ENCODE measurements at regions not wholly inside any gene's neighbourhood (a gene's known extent, or its start where the extent isn't known, plus 50 kb on each side); places are given as distances from the start of the nearest gene placed in this dataset.

DNA sequence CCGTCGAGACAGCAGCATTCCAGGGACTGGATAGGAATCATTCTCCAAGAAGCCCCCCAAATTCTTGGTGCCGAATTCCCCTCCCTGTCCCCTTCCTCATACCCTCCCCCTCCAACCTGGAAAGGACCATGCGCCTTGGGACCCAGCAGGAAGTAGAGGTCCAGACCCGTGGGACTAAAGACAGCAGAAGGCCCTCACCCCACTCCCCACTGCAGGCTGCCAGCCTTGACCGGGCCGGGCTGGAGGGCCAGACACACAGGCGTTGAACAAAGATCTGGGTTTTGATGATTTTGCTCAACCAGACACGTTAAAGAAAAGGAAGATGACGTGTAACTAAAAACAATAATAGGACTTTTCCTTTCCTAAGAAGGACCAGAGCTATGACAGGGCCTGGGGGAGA is 286.5 kb downstream of the NPHP4 start:
- H3K9ac ChIP-seq (ENCODE audit: low read length in 3 of 3): no peak overlapping the region
- no peak for FAIRE-seq
- TF ChIP-seq CTCF (IDR thresholded peaks at IDR 0.05; ENCODE audit: borderline replicate concordance, extremely low read depth, insufficient read depth): no peak

GRCh38 chr1:5704561-5705514 is 287.4 kb downstream of the NPHP4 start:
- intact Hi-C loops (cut with DNase I): no loop called here
- no peak for TF ChIP-seq CTCF (IDR thresholded peaks at IDR 0.05; ENCODE audit: borderline replicate concordance, extremely low read depth, insufficient read depth)
- no peak for FAIRE-seq

More for the DNA sequence above, 286.5 kb downstream of the NPHP4 start:
- intact Hi-C loops (cut with DNase I): no loop called here
- no peaks in the 10 kb centered on the region for H3K27me3 ChIP-seq (ENCODE audit: control insufficient read depth, insufficient read depth, low read length)
- H3K36me3 ChIP-seq (ENCODE audit: control insufficient read depth in 2 of 3, insufficient read depth in 3 of 3, low read length in 3 of 3): no peaks in the 10 kb centered on the region
- peak in 1 of 5 donors; percentile 44 for DNase-seq
- H3K9me3 ChIP-seq (ENCODE audit: control insufficient read depth in 2 of 3, insufficient read depth in 1 of 3, low read length in 3 of 3): no peaks in the 10 kb centered on the region
- H3K4me1 ChIP-seq (ENCODE audit: control insufficient read depth in 2 of 3, insufficient read depth in 2 of 3, low read depth in 1 of 3, low read length in 3 of 3): no peaks in the 10 kb centered on the region
- no peak overlapping the region for H3K4me3 ChIP-seq (ENCODE audit: low read length in 3 of 3)
- H3K27ac ChIP-seq (ENCODE audit: low read depth in 2 of 2, low read length in 2 of 2): no peak overlapping the region

GRCh38 chr1:5701642-5702041 is 290.6 kb downstream of the NPHP4 start:
- Histone ChIP-seq H3K9ac (ENCODE audit: low read length in 3 of 3) (no peak overlapping the region), H3K4me3 (ENCODE audit: low read length in 3 of 3) (no peak overlapping the region), H3K27ac (ENCODE audit: low read depth in 2 of 2, low read length in 2 of 2) (no peak overlapping the region), H3K27me3 (ENCODE audit: control insufficient read depth, insufficient read depth, low read length) (no peaks in the 10 kb centered on the region), H3K9me3 (ENCODE audit: control insufficient read depth in 2 of 3, insufficient read depth in 1 of 3, low read length in 3 of 3) (no peaks in the 10 kb centered on the region), H3K36me3 (ENCODE audit: control insufficient read depth in 2 of 3, insufficient read depth in 3 of 3, low read length in 3 of 3) (no peaks in the 10 kb centered on the region), H3K4me1 (ENCODE audit: control insufficient read depth in 2 of 3, insufficient read depth in 2 of 3, low read depth in 1 of 3, low read length in 3 of 3) (no peaks in the 10 kb centered on the region)
- DNase-seq (no peak), FAIRE-seq (no peak)
- TF ChIP-seq CTCF (IDR thresholded peaks at IDR 0.05; ENCODE audit: borderline replicate concordance, extremely low read depth, insufficient read depth): no peak
- intact Hi-C loops (cut with DNase I): no loop called here

More at GRCh38 chr1:5704561-5705514, 287.4 kb downstream of the NPHP4 start:
- H3K9ac ChIP-seq (ENCODE audit: low read length in 3 of 3): no peak overlapping the region
- no peaks in the 10 kb centered on the region for H3K9me3 ChIP-seq (ENCODE audit: control insufficient read depth in 2 of 3, insufficient read depth in 1 of 3, low read length in 3 of 3)
- H3K27me3 ChIP-seq (ENCODE audit: control insufficient read depth, insufficient read depth, low read length): no peaks in the 10 kb centered on the region
- no peaks in the 10 kb centered on the region for H3K4me1 ChIP-seq (ENCODE audit: control insufficient read depth in 2 of 3, insufficient read depth in 2 of 3, low read depth in 1 of 3, low read length in 3 of 3)
- H3K36me3 ChIP-seq (ENCODE audit: control insufficient read depth in 2 of 3, insufficient read depth in 3 of 3, low read length in 3 of 3): no peaks in the 10 kb centered on the region
- DNase-seq: peak in 2 of 5 donors; percentile 15 to 29
- no peak overlapping the region for H3K27ac ChIP-seq (ENCODE audit: low read depth in 2 of 2, low read length in 2 of 2)
- H3K4me3 ChIP-seq (ENCODE audit: low read length in 3 of 3): no peak overlapping the region
